ENCODE measurements at regions not wholly inside any gene's neighbourhood (a gene's known extent, or its start where the extent isn't known, plus 50 kb on each side); places are given as distances from the start of the nearest gene placed in this dataset.

DNA sequence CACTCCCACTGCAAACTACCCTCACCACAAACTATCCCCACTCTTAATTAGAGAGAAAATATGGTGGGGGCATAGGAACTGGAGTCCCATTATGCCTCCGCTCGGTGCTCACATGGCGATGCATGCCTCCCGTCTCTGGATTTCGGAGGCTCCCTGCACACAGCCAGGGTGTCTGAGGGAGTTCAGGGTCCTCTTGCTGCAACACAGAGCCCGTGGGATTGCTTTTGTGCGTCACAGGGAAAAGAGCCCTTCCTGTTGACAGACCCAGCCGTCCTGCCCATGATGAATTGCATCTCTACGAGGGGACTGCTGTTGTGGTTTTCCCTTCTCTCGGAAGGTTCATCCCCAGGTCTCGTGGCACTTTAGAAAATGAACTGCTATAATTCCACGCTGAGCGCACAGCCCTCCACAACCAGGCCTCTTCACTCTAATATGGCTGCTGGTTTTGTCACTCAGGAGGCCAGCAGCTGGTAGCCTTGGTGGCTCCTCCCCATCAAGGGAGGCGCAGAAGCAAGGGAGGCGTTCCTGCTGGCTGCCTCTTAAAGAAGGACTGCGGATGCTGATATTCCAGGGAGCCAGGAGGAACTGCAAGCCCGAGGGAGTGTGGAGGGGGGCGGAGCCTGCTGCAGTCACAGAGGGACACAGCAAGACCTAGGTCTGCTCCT is 158.0 kb downstream of the KCNA5 start:
- H3K4me3 ChIP-seq (ENCODE audit: low read depth, low read length), result no peak overlapping the region
- no peak overlapping the region for H3K27ac ChIP-seq (ENCODE audit: extremely low read depth, low read depth, low read length)
- H3K4me1 ChIP-seq (ENCODE audit: control insufficient read depth, insufficient read depth, low read length), result no peaks in the 10 kb centered on the region
- ChIA-PET CTCF (interaction anchor here (0.6 to 5.4 kb wide), 14 partner anchors 8 to 595 kb away, joined by 3 to 43 read pairs (median 5); no protein-coding TSS in a partner anchor), POLR2A (no interaction called here)
- H3K9me3 ChIP-seq (ENCODE audit: control insufficient read depth, insufficient read depth, low read depth, low read length), result no peaks in the 10 kb centered on the region
- no peaks in the 10 kb centered on the region for H3K36me3 ChIP-seq (ENCODE audit: control insufficient read depth in 2 of 2, insufficient read depth in 1 of 2, low read length in 2 of 2)
- TF ChIP-seq ZNF585B (tag by site-specific recombination; IDR thresholded peaks at IDR 0.05) (no peak), ZFP3 (tag by site-specific recombination; IDR thresholded peaks at IDR 0.05; ENCODE audit: low read depth) (no peak), EGR2 (tag by site-specific recombination; IDR thresholded peaks at IDR 0.05; ENCODE audit: low read depth) (no peak), ZNF354C (tag by site-specific recombination; IDR thresholded peaks at IDR 0.05; ENCODE audit: borderline replicate concordance, low read depth) (no peak), ZSCAN16 (tag by site-specific recombination; IDR thresholded peaks at IDR 0.05) (no peak), ZNF501 (tag by site-specific recombination; IDR thresholded peaks at IDR 0.05) (no peak), ZNF16 (tag by site-specific recombination; IDR thresholded peaks at IDR 0.05; ENCODE audit: low read depth) (no peak), ZNF140 (tag by site-specific recombination; IDR thresholded peaks at IDR 0.05) (no peak), KLF9 (tag by site-specific recombination; IDR thresholded peaks at IDR 0.05; ENCODE audit: low read depth) (no peak), ZNF248 (tag by site-specific recombination; IDR thresholded peaks at IDR 0.05) (no peak), ZNF555 (tag by site-specific recombination; conservative IDR thresholded peaks at IDR 0.05) (no peak), ZNF274 (IDR thresholded peaks at IDR 0.05; ENCODE audit: low read length) (no peak), ZNF274 (tag by site-specific recombination; IDR thresholded peaks at IDR 0.05; ENCODE audit: borderline replicate concordance) (no peak)

DNA sequence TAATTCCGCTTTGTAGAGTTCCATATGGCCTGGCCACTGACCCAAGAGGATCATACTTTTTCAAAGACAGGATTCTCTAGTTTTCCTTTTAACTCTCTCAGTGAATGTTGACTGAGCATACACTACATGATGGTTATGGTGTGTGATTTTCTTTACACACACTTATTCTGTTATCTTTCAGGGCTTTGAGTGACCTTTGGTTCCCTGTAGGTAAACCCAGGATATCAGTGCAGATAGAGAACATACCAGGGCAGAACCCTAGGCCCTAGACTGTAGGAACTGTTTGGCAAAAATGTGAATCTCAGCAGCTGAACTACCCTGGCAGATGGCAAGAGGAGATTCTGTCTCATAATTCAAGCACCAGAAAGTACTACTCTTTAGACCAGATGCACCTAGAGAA is 159.6 kb downstream of the KCNA5 start:
- no peaks in the 10 kb centered on the region for H3K36me3 ChIP-seq (ENCODE audit: control insufficient read depth in 2 of 2, insufficient read depth in 1 of 2, low read length in 2 of 2)
- no peak overlapping the region for H3K4me3 ChIP-seq (ENCODE audit: low read depth, low read length)
- TF ChIP-seq, protein P1, sequence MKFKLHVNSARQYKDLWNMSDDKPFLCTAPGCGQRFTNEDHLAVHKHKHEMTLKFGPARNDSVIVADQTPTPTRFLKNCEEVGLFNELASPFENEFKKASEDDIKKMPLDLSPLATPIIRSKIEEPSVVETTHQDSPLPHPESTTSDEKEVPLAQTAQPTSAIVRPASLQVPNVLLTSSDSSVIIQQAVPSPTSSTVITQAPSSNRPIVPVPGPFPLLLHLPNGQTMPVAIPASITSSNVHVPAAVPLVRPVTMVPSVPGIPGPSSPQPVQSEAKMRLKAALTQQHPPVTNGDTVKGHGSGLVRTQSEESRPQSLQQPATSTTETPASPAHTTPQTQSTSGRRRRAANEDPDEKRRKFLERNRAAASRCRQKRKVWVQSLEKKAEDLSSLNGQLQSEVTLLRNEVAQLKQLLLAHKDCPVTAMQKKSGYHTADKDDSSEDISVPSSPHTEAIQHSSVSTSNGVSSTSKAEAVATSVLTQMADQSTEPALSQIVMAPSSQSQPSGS (tag by site-specific recombination; IDR thresholded peaks at IDR 0.05; ENCODE audit: low read depth), result no peak
- no peak for TF ChIP-seq ZNF600 (tag by site-specific recombination; IDR thresholded peaks at IDR 0.05)
- TF ChIP-seq ZXDB (tag by site-specific recombination; IDR thresholded peaks at IDR 0.05), result no peak
- TF ChIP-seq, protein P2, sequence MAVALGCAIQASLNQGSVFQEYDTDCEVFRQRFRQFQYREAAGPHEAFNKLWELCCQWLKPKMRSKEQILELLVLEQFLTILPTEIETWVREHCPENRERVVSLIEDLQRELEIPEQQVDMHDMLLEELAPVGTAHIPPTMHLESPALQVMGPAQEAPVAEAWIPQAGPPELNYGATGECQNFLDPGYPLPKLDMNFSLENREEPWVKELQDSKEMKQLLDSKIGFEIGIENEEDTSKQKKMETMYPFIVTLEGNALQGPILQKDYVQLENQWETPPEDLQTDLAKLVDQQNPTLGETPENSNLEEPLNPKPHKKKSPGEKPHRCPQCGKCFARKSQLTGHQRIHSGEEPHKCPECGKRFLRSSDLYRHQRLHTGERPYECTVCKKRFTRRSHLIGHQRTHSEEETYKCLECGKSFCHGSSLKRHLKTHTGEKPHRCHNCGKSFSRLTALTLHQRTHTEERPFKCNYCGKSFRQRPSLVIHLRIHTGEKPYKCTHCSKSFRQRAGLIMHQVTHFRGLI (tag by site-specific recombination; IDR thresholded peaks at IDR 0.05), result no peak
- TF ChIP-seq ZSCAN23 (tag by site-specific recombination; IDR thresholded peaks at IDR 0.05), result no peak
- TF ChIP-seq, protein P3, sequence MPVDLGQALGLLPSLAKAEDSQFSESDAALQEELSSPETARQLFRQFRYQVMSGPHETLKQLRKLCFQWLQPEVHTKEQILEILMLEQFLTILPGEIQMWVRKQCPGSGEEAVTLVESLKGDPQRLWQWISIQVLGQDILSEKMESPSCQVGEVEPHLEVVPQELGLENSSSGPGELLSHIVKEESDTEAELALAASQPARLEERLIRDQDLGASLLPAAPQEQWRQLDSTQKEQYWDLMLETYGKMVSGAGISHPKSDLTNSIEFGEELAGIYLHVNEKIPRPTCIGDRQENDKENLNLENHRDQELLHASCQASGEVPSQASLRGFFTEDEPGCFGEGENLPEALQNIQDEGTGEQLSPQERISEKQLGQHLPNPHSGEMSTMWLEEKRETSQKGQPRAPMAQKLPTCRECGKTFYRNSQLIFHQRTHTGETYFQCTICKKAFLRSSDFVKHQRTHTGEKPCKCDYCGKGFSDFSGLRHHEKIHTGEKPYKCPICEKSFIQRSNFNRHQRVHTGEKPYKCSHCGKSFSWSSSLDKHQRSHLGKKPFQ (tag by site-specific recombination; IDR thresholded peaks at IDR 0.05), result no peak
- TF ChIP-seq ZNF155 (tag by site-specific recombination; IDR thresholded peaks at IDR 0.05), result no peak
- no peak for TF ChIP-seq ZNF350 (tag by site-specific recombination; IDR thresholded peaks at IDR 0.05)
- TF ChIP-seq ZNF548 (tag by site-specific recombination; IDR thresholded peaks at IDR 0.05), result no peak
- no peak for TF ChIP-seq ZNF354C (tag by site-specific recombination; IDR thresholded peaks at IDR 0.05; ENCODE audit: borderline replicate concordance, low read depth)
- TF ChIP-seq, protein P4, sequence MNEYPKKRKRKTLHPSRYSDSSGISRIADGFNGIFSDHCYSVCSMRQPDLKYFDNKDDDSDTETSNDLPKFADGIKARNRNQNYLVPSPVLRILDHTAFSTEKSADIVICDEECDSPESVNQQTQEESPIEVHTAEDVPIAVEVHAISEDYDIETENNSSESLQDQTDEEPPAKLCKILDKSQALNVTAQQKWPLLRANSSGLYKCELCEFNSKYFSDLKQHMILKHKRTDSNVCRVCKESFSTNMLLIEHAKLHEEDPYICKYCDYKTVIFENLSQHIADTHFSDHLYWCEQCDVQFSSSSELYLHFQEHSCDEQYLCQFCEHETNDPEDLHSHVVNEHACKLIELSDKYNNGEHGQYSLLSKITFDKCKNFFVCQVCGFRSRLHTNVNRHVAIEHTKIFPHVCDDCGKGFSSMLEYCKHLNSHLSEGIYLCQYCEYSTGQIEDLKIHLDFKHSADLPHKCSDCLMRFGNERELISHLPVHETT (tag by site-specific recombination; IDR thresholded peaks at IDR 0.05), result no peak
- no peak for TF ChIP-seq ZNF558 (tag by site-specific recombination; IDR thresholded peaks at IDR 0.05)
- TF ChIP-seq ZNF140 (tag by site-specific recombination; IDR thresholded peaks at IDR 0.05), result no peak
- no peaks in the 10 kb centered on the region for H3K9me3 ChIP-seq (ENCODE audit: control insufficient read depth, insufficient read depth, low read depth, low read length)
- ChIA-PET CTCF (no interaction called here), POLR2A (no interaction called here)
- no peaks in the 10 kb centered on the region for H3K4me1 ChIP-seq (ENCODE audit: control insufficient read depth, insufficient read depth, low read length)
- H3K27ac ChIP-seq (ENCODE audit: extremely low read depth, low read depth, low read length), result no peak overlapping the region
